Testis (tissue), 2 donors: ENCODE measurements at regions not wholly inside any gene's neighbourhood (a gene's known extent, or its start where the extent isn't known, plus 50 kb on each side); places are given as distances from the start of the nearest gene placed in this dataset.

Source experiments
- CTCF ChIP-seq, 3 experiments: fragments of 450-650 bp in 2 of 3; fragments of 200-600 bp in 1 of 3; sonication (generic) in 1 of 3; IDR thresholded peaks; one replicate each; pipeline ENCODE4 v1.5.1; 2016 to 2019; ENCODE audit warnings: antibody characterized with exemption in 3 of 3, mild to moderate bottlenecking in 2 of 3, moderate library complexity in 1 of 3
- POLR2A ChIP-seq: fragments of 450-650 bp; IDR thresholded peaks from one replicate; pipeline ENCODE4 v1.6.1; 2017; ENCODE audit warnings: antibody characterized with exemption, mild to moderate bottlenecking, moderate library complexity

- TF ChIP-seq CTCF (IDR thresholded peaks at IDR 0.05) (no peak), POLR2A (no peak)
Observed at GRCh38 chrX:5490786-5491563, 737.7 kb downstream of the NLGN4X start.
